Breast epithelium (tissue), 4 donors: ENCODE measurements at regions not wholly inside any gene's neighbourhood (a gene's known extent, or its start where the extent isn't known, plus 50 kb on each side); places are given as distances from the start of the nearest gene placed in this dataset.
"Not testable (repeated sequence)": the region's sequence is repeated elsewhere in the genome, so short reads cannot be mapped to it uniquely, and the experiment has no call there.

Experiments used
- DNase-seq, 2 donors: peaks; one replicate each; pipeline ENCODE4 v3.0.0-alpha.2; 2019; ENCODE audit warnings: low spot score in 2 of 2
- H3K27ac ChIP-seq, 2 donors: fragments of 200-600 bp; sonication (generic) in 1 of 2; one replicate each; pipeline ENCODE4 v1.5.1; 2016 to 2019; ENCODE audit warnings: mild to moderate bottlenecking in 1 of 2
- H3K27me3 ChIP-seq, 2 donors: fragments of 200-600 bp; sonication (generic) in 1 of 2; one replicate each; pipeline versions ENCODE4 v1.5.1 to v1.6.0; 2017 to 2019; ENCODE audit warnings: control low read depth in 1 of 2, mild to moderate bottlenecking in 1 of 2
- H3K36me3 ChIP-seq: fragments of 200-600 bp; one replicate; pipeline ENCODE4 v1.5.1; 2019
- H3K4me1 ChIP-seq, 2 donors: fragments of 200-600 bp; sonication (generic); one replicate each; pipeline ENCODE4 v1.5.1; 2016 to 2019; ENCODE audit warnings: control low read depth in 1 of 2
- H3K4me3 ChIP-seq, 3 donors: fragments of 200-600 bp; sonication (generic); 1 replicate in 2 of 3; 2 replicates in 1 of 3; pipeline ENCODE4 v1.5.1; 2016 to 2019; ENCODE audit warnings: mild to moderate bottlenecking in 3 of 3, moderate library complexity in 2 of 3
- H3K9me3 ChIP-seq, 2 donors: fragments of 200-600 bp; sonication (generic) in 1 of 2; one replicate each; pipeline ENCODE4 v1.5.1; 2016 to 2019; ENCODE audit warnings: control low read depth in 1 of 2
- POLR2A ChIP-seq: fragments of 450-650 bp; IDR thresholded peaks from one replicate; pipeline ENCODE4 v1.6.1; 2016; ENCODE audit warnings: antibody characterized with exemption, mild to moderate bottlenecking, moderate library complexity
- POLR2AphosphoS5 ChIP-seq, 3 donors: sonication (generic); formaldehyde crosslinking; IDR thresholded peaks; one replicate each; pipeline ENCODE4 v1.6.1; 2017; ENCODE audit warnings: antibody characterized with exemption in 3 of 3
- intact Hi-C: fragments of 100-400 bp; cut with DNase I; formaldehyde crosslinking; loops from one replicate; pipeline ENCODE4 v1.15.1; 2023; ENCODE audit warnings: low total_unique reads
- TF ChIP-seq, protein P1 (sequence below), 3 donors: fragments of 450-650 bp; IDR thresholded peaks; one replicate each; pipeline ENCODE4 v1.5.1; 2016 to 2017; ENCODE audit warnings: antibody characterized with exemption in 3 of 3, mild to moderate bottlenecking in 3 of 3, moderate library complexity in 3 of 3

DNA sequence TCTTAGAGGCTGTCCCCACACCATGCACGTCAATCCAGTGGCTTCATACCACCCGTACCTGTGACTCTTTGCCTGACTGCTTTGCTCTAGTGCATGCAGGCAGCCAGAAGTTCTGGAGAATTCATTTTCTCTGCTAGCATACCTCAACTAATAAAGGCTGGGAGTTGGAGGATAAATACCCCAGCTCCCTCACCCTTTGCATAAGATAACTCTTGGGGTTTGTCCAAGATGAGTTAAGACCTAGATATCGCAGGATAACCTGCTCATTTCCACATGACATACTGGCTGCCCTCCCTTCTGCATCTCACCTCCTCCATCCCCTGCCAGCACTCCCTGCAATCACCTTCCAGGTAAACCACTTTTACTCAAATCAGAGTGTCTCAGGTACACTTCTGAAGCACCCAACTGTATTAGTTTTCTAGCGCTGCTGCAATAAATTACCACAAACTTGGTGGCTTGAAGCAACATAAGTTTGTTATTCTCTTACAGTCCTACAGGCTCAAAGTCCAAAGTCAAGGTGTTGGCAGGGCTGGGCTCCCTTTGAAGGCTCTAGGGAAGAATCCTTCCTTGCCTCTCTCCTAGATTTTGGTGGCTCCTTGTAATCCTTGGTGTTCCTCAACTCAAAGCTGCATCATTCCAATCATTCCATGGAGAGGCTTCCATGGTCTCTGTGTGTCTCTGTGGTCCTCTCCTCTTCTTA, 146.8 kb downstream of the CRLF3 start:
- no peak for DNase-seq
- Histone ChIP-seq H3K4me3 (no peak overlapping the region), H3K9me3 (peaks cover 13% of the 10 kb centered on the region in 2 donors), H3K4me1 (no peaks in the 10 kb centered on the region), H3K27ac (no peak overlapping the region), H3K27me3 (no peaks in the 10 kb centered on the region), H3K36me3 (no peaks in the 10 kb centered on the region)
- intact Hi-C loops, result no loop called here
- TF ChIP-seq POLR2AphosphoS5 (IDR thresholded peaks at IDR 0.05), result no peak
- TF ChIP-seq POLR2A, result no peak
- TF ChIP-seq, protein P1, sequence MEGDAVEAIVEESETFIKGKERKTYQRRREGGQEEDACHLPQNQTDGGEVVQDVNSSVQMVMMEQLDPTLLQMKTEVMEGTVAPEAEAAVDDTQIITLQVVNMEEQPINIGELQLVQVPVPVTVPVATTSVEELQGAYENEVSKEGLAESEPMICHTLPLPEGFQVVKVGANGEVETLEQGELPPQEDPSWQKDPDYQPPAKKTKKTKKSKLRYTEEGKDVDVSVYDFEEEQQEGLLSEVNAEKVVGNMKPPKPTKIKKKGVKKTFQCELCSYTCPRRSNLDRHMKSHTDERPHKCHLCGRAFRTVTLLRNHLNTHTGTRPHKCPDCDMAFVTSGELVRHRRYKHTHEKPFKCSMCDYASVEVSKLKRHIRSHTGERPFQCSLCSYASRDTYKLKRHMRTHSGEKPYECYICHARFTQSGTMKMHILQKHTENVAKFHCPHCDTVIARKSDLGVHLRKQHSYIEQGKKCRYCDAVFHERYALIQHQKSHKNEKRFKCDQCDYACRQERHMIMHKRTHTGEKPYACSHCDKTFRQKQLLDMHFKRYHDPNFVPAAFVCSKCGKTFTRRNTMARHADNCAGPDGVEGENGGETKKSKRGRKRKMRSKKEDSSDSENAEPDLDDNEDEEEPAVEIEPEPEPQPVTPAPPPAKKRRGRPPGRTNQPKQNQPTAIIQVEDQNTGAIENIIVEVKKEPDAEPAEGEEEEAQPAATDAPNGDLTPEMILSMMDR (IDR thresholded peaks at IDR 0.05), result no peak

DNA sequence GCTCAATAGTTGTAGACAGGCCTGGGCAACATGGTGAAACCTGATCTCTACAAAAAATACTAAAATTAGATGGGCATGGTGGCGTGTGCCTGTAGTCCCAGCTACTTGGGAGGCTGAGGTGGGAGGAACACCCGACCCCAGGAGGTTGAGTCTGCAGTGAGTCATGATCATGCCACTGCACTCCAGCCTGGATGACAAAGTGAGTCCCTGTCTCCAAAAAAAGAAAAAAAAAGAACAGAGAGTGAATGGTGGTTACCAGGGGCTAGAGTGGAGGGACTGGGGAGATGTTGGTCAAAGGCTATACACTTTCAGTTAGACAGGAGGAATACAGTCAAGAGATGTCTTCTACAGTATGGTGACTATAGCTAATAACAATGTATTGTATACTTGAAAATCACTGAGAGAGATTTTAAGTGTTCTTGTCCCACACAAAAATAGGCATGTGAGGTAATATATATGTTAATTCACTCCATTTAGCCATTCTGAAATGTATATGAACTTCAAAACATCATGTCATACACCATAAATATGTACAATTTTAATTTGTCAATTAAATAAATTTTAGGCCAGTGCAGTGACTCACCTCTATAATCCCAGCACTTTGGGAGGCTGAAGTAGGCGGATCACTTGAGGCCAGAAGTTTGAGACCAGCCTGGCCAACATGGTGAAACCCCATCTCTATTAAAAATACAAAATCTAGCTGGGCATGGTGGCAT, 148.6 kb downstream of the CRLF3 start:
- intact Hi-C loops, H3K4me3 ChIP-seq, DNase-seq, H3K4me1 ChIP-seq, H3K36me3 ChIP-seq, H3K27ac ChIP-seq, H3K27me3 ChIP-seq: not testable (repeated sequence)
- peaks cover 13% of the 10 kb centered on the region in 2 donors for H3K9me3 ChIP-seq

DNA sequence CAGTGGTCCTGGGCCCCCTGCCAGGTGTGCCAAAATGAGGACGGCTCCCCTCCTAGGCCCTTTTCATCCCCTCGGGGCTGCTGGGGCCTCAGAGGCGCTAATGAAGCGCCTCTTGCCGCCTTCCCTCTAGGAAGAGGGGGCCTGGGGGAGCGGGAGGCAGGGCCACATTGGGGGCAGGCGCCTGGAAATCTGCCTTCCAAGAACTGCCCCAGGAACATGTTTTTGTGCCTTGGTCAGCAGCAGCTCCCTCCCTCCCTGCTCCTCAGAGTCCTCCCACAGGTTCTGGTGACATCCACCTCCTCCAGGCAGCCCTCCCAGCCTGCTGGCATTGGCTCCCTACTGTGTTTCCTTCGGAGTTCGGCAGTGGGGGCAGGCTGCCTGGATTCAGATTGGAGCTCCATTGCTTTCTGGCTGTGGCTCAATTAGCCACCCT, 155.3 kb downstream of the CRLF3 start:
- H3K27ac ChIP-seq, DNase-seq, H3K4me1 ChIP-seq, intact Hi-C loops, H3K36me3 ChIP-seq, H3K27me3 ChIP-seq, H3K9me3 ChIP-seq: not testable (repeated sequence)
- peak overlapping the region in 1 of 3 donors; percentile 41 for H3K4me3 ChIP-seq

DNA sequence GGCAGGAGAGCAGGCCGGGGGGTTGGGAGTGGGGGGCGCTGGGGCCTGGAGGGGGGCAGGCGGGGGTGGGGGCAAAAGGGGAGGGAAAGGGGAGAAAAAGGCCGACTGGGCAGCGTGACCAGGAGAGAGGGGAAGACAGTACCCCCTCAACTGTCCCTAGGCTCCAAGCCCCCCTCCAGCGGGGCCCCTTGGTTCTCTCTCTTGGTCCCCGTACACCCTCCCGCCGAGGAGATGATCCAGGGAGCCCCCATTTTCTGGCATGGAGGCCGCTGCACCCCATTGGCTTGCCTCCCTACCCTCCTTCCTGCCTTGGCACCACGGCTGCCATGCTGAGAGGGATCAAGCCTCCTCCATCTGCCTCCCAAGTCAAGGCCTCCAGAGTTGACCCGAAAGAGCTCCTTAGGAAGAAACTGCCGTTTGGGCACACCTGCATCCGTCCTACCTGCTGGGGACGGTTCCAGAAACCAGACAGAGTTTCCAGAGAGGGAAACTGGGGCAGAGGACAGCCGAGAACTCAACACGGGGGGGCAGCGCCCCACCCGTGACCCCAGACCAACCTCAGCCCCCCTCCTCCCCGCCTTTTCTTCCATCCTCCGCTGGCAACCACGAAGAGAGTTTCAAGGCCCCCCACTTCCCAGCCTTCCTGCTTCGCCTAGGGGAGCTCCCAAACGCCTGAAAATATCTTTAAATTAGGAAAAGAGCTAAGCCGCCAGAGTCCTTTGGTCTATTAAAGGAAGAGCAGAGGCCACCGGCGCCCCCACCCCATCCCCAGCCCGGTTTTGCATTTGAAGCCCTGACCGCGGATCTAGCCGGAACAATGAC, 155.9 kb downstream of the CRLF3 start:
- intact Hi-C loops, DNase-seq, H3K27ac ChIP-seq, H3K4me1 ChIP-seq, H3K27me3 ChIP-seq, H3K9me3 ChIP-seq, H3K36me3 ChIP-seq: not testable (repeated sequence)
- H3K4me3 ChIP-seq, result peak overlapping the region in 2 of 3 donors; percentile 53 to 74

DNA sequence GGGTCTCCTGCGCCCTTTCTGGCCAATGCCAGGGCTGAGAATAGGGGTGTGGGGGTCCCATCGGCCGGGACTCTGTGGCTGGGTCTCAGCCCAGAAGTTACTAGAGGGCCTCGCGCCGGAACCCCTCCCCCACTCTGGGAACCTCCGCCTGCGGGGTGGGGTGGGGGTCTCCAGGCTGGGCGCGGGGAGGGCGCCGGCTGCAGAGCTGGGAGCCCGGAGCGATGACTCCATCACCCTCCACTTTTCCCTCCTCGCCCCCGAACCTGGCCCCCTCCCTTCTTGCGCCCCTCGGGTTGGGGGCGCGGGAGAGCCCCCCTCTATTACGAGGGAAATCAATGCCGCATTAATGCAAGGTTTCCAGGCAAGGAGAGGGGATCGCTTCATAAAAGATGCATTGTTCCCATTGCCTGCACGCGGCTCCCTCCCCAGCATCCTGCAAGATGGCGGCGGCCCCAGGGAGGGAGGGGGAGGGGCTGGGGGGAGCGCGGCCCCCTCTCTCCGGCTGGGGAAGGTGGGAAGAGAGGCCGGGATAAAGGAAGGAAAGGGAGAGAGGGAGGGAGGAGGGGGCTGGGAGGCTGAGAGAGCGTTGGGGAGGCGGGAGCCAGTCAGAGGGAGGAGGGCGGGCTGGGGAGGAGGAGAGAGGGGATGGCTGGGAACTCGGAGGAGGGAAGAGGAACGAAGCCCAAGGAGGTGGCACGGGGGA, 156.7 kb downstream of the CRLF3 start:
- intact Hi-C loops, H3K27ac ChIP-seq: not testable (repeated sequence)
- DNase-seq, result peak in 1 of 2 donors; percentile 38

DNA sequence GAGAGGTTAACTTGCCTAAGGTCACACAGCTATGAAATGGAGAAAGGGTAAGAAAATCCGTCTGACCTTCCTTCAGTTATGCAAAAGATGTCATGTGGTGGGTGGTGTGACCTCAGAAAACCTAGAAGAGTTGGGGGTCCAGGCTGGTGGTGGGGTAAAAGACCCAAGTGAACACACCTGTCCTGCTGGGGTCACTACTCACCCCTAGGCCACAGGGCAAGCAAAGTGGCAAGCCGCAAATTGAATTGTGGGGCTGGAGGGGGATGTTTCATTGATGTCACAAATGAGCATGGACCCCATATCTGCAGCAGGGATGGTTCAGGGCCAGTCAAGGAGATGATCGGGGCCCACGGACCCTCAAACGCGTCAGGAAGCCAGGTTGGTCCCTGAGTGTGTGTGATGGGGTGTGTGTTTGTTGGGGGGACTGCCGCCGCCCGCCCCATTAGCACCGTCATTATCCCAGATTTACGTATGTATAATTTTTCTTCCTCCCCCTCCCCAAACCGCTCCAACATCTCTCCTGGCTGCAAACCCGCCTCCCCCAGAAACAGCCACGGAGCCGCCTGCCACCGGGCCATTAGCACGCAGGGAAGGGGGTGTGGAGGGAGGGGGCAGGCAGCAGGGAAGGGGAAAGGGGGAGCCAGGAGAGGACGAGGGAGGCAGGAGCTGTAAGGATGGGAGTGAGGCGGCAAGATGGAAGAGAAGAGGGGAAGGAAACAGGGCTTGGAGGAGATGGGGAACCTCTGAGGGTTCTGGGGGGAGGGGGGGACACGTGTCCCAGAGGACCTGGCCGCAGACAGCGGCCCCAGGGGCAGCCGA, 157.4 kb downstream of the CRLF3 start:
- H3K36me3 ChIP-seq, intact Hi-C loops, H3K9me3 ChIP-seq, DNase-seq, H3K4me1 ChIP-seq, H3K27ac ChIP-seq, H3K27me3 ChIP-seq: not testable (repeated sequence)
- H3K4me3 ChIP-seq, result peak overlapping the region; percentile 40 to 74 (median 53)

More for the DNA sequence above, 156.7 kb downstream of the CRLF3 start:
- H3K4me3 ChIP-seq, result peak overlapping the region; percentile 40 to 74 (median 53)
- not testable (repeated sequence) for H3K36me3 ChIP-seq, H3K27me3 ChIP-seq, H3K4me1 ChIP-seq, H3K9me3 ChIP-seq

DNA sequence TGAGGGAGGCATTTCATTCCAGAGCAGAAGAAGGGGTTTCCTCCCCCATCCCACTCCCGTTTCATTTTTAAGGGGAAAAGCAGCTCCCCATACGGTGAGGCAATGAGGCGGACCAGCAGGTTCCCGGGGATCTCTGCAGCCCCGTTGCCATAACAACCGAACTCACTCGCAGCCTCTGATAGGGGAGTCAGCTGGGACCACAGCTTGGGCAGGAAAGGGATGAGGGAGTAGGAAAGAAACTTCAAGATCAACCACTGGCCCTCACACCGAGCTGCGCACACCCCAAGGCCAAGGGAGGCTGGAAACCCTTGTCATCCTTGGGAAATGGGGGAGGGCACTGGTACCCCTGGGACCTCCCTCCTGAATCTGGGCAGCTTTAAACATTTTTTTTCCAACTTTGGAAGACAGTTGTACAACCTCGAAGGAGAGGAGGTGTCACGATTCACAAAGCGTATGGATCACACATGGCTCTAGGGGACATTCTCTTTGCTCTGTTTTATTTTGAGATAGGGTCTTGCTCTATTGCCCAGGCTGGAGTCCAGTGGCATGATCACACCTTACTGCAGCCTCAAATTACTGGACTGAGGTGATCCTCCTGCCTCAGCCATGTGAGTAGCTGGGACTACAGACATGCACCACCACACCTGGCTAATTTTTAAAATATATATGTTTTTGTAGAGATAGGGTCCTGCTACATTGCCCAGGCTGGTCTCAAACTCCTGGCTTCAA, 160.6 kb downstream of the CRLF3 start:
- H3K4me1 ChIP-seq, H3K4me3 ChIP-seq, DNase-seq, H3K27ac ChIP-seq, H3K27me3 ChIP-seq, H3K9me3 ChIP-seq, intact Hi-C loops, H3K36me3 ChIP-seq: not testable (repeated sequence)

DNA sequence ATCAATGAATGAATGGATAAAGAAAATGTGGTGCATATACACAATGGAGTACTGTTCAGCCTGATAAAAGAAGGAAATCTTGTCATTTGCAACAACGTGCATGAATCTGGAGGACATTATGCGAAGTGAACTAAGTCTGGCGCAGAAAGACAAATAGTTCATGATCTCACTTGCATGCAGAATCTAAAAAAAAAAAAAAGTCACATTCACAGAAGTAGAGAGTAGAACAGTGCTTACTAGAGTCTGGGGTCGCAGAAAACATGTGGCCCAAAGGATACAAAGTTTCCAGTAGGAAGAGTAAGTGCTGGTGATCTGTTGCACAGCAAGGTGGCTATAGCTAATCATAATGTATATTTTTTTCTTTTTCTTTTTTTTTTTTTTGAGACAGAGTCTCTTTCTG, 167.3 kb downstream of the CRLF3 start:
- H3K27me3 ChIP-seq, H3K27ac ChIP-seq, H3K36me3 ChIP-seq, DNase-seq, H3K4me3 ChIP-seq, intact Hi-C loops, H3K9me3 ChIP-seq, H3K4me1 ChIP-seq: not testable (repeated sequence)

DNA sequence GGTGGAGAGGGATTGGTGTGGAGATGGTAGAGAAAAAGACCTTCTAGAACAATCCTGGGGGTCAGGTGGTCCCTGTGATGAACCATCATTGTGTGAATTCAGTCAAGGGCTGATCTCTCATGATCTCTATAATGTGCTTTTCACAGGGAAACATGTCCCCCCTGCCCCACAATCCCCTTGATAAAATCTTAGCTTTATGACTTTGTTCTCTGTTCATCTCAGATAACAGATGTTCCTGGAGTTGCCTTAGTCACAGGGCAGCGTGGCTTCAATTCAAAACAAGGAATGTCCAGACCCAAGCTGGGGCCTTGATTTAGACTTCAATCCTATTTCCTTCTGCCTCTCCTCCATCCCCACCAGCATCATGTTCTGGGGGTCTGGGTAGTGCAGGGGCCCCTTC, 171.5 kb downstream of the CRLF3 start:
- H3K27me3 ChIP-seq, H3K4me3 ChIP-seq, H3K36me3 ChIP-seq, H3K4me1 ChIP-seq, H3K27ac ChIP-seq, DNase-seq, intact Hi-C loops, H3K9me3 ChIP-seq: not testable (repeated sequence)

DNA sequence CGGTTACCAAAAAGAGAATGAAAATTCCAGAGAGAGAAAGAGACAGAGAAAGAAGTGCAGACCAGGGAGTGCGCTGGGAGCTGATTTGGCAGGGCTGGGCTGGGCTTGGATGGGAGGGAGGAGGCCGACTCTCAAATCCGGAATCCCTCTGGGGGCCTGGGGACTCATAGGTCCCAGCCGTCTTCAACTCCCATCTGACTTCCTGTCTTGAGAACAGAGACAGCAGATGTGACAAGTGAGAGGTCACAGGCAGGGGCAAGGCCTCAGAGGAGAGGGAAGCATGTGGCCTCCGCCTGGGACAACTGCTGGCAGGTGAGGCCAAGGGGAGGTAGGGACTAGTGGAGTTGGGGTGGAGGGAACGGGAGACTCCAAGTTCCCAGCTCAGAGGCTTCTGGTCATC, 172.9 kb downstream of the GOSR1 start:
- H3K27ac ChIP-seq, DNase-seq, H3K36me3 ChIP-seq, H3K4me3 ChIP-seq, H3K27me3 ChIP-seq, H3K9me3 ChIP-seq, intact Hi-C loops, H3K4me1 ChIP-seq: not testable (repeated sequence)
